GM12873 (cell line): ENCODE measurements at regions not wholly inside any gene's neighbourhood (a gene's known extent, or its start where the extent isn't known, plus 50 kb on each side); places are given as distances from the start of the nearest gene placed in this dataset.

Experiments used
- TF ChIP-seq, protein P1 (sequence below): IDR thresholded peaks from 2 replicates; pipeline ENCODE4 v1.5.1; 2012; ENCODE audit warnings: low read depth, mild to moderate bottlenecking, moderate library complexity, low read length, control low read depth; ENCODE audit not compliant: insufficient read depth; ENCODE audit errors: missing control alignments

DNA sequence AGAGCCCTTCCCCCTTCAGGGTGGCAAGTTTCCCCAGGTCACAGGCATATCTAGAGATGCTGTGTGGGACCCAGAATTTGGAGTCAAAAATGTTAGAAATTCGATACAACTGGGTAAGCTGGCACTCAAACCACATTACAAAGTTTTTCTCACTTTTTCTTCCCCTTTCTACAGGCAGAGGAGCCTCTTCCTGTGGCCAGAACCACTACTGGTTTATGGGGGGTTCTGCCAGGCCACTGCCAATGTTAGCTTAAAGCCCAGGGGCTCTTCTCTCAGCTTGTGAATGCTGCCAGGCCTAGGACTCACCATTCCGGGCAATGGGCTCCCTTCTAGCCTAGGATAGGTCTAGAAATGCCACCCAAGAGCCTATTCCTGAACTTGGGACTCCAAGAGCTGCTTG, 617.9 kb upstream of the PHF14 start:
- TF ChIP-seq, protein P1, sequence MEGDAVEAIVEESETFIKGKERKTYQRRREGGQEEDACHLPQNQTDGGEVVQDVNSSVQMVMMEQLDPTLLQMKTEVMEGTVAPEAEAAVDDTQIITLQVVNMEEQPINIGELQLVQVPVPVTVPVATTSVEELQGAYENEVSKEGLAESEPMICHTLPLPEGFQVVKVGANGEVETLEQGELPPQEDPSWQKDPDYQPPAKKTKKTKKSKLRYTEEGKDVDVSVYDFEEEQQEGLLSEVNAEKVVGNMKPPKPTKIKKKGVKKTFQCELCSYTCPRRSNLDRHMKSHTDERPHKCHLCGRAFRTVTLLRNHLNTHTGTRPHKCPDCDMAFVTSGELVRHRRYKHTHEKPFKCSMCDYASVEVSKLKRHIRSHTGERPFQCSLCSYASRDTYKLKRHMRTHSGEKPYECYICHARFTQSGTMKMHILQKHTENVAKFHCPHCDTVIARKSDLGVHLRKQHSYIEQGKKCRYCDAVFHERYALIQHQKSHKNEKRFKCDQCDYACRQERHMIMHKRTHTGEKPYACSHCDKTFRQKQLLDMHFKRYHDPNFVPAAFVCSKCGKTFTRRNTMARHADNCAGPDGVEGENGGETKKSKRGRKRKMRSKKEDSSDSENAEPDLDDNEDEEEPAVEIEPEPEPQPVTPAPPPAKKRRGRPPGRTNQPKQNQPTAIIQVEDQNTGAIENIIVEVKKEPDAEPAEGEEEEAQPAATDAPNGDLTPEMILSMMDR = no peak

DNA sequence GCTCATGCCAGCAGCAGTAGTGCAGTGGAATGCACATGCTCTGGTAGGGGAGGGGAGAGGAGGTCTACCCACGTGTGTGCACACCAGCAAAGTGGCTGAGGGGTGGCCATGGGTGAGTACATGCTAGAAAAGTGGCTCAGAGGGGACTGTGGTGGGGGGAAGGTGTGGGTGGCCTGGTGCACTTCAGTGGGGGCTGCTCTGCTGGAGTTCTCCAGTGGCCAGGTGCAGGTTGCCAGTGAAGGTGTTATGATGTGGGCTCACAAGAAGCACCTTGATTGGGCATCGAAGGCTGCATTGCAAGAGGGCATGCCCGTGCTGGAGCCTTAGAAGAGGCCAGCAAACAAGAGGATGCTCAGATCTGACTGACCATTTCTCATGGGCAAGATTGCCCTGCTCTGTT, 613.6 kb upstream of the PHF14 start:
- TF ChIP-seq, protein P1 = no peak

DNA sequence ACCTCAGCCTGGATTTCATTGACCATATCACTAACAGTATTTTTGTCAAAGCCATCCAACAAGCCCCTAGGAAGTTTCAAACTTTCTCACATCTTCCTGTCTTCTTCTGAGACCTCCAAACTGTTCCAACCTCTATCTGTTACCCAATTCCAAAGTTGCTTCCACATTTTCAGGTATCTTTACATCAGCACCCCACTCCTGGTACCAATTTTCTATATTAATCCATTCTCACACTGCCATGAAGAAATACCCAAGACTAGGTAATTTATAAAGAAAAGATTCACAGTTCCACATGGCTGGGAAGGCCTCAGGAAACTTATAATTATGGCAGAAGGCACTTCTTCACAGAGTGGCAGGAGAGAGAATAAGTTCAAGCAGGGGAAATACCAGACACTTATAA, 571.9 kb upstream of the PHF14 start:
- TF ChIP-seq, protein P1 = no peak

DNA sequence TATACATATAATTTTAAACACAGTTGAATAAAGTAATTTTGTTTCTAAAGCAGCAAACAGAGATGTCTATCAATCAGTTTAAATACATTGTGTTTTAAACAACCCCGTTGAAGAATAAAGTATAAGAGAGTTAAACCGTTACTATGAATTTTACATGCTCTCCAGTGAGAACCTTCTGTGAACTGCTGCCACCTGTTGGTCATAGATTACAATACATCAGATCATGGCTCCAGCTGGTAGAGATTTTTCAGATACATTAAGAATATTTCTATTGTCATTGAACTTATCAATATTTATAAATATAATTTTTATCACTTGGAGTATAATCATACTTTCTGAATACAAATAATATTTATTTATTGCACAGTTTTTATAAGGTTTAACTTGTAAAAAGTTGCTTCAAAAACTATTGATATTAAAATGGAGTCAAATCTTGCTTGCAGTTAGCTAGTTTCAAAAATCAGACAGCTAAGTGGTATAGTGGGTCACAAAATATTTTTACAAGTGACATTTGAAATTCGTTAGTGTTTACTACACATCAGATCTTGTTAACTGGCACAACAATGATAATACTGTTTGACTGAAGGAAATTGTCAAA, 561.2 kb upstream of the PHF14 start:
- TF ChIP-seq, protein P1 = peak; percentile 47

DNA sequence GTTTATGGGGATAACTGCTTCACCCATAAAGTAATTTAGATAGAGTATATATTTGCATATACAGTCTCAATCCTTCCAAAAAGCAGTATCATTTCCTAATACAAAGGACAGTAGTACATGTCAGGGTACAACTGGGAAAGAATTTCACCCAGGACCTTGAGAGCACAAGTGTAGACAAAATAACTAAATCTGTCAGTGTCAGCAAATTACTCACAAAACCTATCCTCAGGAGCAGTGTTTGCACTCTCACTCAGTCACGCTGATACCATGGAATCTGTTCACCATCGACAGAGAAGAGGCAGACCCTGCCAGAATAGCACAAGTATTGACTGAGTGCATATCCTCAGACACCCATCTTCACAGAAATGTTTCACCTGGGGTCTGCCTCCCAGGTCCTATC, 554.7 kb upstream of the PHF14 start:
- TF ChIP-seq, protein P1 = no peak

DNA sequence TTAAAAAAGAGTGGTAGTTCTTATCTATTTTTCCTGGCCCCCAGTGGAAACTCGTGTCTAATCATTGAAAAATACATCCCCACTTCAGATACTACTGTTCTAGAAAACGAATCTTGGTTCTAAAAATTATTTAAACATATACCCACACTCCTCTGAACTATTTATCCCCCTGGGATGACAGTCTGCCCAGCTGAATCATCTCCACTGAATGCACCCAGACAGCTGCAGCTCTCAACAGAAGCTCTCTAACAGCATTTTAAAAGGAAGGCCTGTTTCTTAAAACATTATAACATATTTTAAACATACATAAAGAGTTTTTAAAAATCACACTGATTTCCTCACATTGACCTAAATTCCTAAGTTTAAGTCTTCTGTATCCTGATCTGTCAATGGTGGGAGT, 544.6 kb upstream of the PHF14 start:
- TF ChIP-seq, protein P1 = no peak

DNA sequence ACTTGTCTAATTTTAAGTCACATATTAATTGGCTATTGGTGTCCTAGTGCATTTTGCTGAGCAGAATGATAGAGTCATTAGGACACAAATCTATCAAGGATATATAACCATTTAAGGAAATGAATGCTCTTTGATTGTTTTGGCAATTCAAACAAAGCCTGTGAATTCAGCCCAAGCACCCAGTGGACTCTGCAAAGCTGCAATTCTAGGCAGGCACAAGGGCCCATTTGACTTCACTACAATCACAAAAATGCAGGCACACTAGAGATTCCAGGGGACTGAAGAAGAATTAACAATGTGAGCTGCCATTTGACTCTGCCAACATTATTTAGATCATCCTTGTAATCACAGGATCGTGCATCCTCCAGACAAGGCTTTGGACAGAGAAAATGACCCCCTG, 544.2 kb upstream of the PHF14 start:
- TF ChIP-seq, protein P1 = no peak
